ENCODE measurements at regions not wholly inside any gene's neighbourhood (a gene's known extent, or its start where the extent isn't known, plus 50 kb on each side); places are given as distances from the start of the nearest gene placed in this dataset.

GRCh38 chr20:55641497-55641896 lies 363.8 kb downstream of the CBLN4 start:
- no peaks in the 10 kb centered on the region for H4K20me1 ChIP-seq (replicated peaks; ENCODE audit: insufficient read depth)
- Mint-ChIP-seq H3K4me3 (no peak overlapping the region), H3K4me1 (no peaks in the 10 kb centered on the region), H3K9me3 (peaks cover 94% of the 10 kb centered on the region), H3K27ac (no peak overlapping the region), H3K27me3 (ENCODE audit: insufficient read depth, low read depth, poor library complexity) (peaks cover 2% of the 10 kb centered on the region), H3K36me3 (ENCODE audit: low read depth) (peaks cover 36% of the 10 kb centered on the region)
- no peak overlapping the region for H3K4me3 ChIP-seq
- H3K79me2 ChIP-seq (replicated peaks; ENCODE audit: insufficient read depth), result no peaks in the 10 kb centered on the region
- TF ChIP-seq EZH2 (IDR thresholded peaks at IDR 0.05; ENCODE audit: low read depth, unreplicated experiment) (no peak), JUNB (IDR thresholded peaks at IDR 0.05; ENCODE audit: unreplicated experiment) (no peak), EZH2phosphoT487 (IDR thresholded peaks at IDR 0.05; ENCODE audit: unreplicated experiment) (no peak), ZNF114 (CRISPR knock-in tag; IDR thresholded peaks at IDR 0.05) (no peak), POLR2AphosphoS5 (IDR thresholded peaks at IDR 0.05; ENCODE audit: low read depth) (no peak), REST (IDR thresholded peaks at IDR 0.05; ENCODE audit: unreplicated experiment) (no peak), CTCF (conservative IDR thresholded peaks at IDR 0.05; ENCODE audit: low read depth in 2 of 2) (no peak), STAT1 (IDR thresholded peaks at IDR 0.05; ENCODE audit: unreplicated experiment) (no peak), ETS1 (IDR thresholded peaks at IDR 0.05) (no peak), NANOG (IDR thresholded peaks at IDR 0.05; ENCODE audit: borderline replicate concordance) (no peak), CREB1 (CRISPR knock-in tag; IDR thresholded peaks at IDR 0.05; ENCODE audit: low read depth) (no peak), ZNF462 (CRISPR knock-in tag; IDR thresholded peaks at IDR 0.05) (no peak), ZNF331 (CRISPR knock-in tag; IDR thresholded peaks at IDR 0.05; ENCODE audit: low read depth) (no peak)
- DNase-seq (ENCODE audit: low spot score), result no peak
- no peaks in the 10 kb centered on the region for H3K9me2 ChIP-seq (ENCODE audit: insufficient read depth)
- no peaks in the 10 kb centered on the region for H3F3A ChIP-seq (replicated peaks; ENCODE audit: low read depth)
- no peak overlapping the region for H2AFZ ChIP-seq
- peaks cover 13% of the 10 kb centered on the region; the same call in 1 of the 2 replicates for H3K36me3 ChIP-seq (ENCODE audit: insufficient read depth)
- no peaks in the 10 kb centered on the region for H3K27me3 ChIP-seq (ENCODE audit: insufficient read depth)
- no peak overlapping the region for H3K27ac ChIP-seq (ENCODE audit: low read depth)
- H3K4me2 ChIP-seq, result no peak overlapping the region
- no peaks in the 10 kb centered on the region for H3K4me1 ChIP-seq (ENCODE audit: insufficient read depth)
- ATAC-seq, result no peak

Data from GM23338 (cell line).